ENCODE measurements at regions not wholly inside any gene's neighbourhood (a gene's known extent, or its start where the extent isn't known, plus 50 kb on each side); places are given as distances from the start of the nearest gene placed in this dataset.

- no peak for TF ChIP-seq SIN3A (IDR thresholded peaks at IDR 0.05; ENCODE audit: borderline replicate concordance, insufficient read depth, low read length)
- TF ChIP-seq REST (IDR thresholded peaks at IDR 0.05; ENCODE audit: insufficient read depth in 1 of 2, low read depth in 2 of 2, low read length in 2 of 2), result no peak
- no peak for TF ChIP-seq TAF1 (IDR thresholded peaks at IDR 0.05; ENCODE audit: borderline replicate concordance, insufficient read depth, low read length)
- TF ChIP-seq POLR2AphosphoS5 (IDR thresholded peaks at IDR 0.05; ENCODE audit: low read depth, low read length), result no peak
- TF ChIP-seq FOXP2 (optimal IDR thresholded peaks at IDR 0.05; ENCODE audit: borderline replicate concordance, extremely low read depth, extremely low read length, insufficient read depth), result no peak
Observed at GRCh38 chr2:122034344-122034743, 278.9 kb downstream of the TSN start.

- no peak for TF ChIP-seq TAF1 (IDR thresholded peaks at IDR 0.05; ENCODE audit: borderline replicate concordance, insufficient read depth, low read length)
- no peak for TF ChIP-seq SIN3A (IDR thresholded peaks at IDR 0.05; ENCODE audit: borderline replicate concordance, insufficient read depth, low read length)
- TF ChIP-seq FOXP2 (optimal IDR thresholded peaks at IDR 0.05; ENCODE audit: borderline replicate concordance, extremely low read depth, extremely low read length, insufficient read depth), result no peak
- no peak for TF ChIP-seq REST (IDR thresholded peaks at IDR 0.05; ENCODE audit: insufficient read depth in 1 of 2, low read depth in 2 of 2, low read length in 2 of 2)
- no peak for TF ChIP-seq POLR2AphosphoS5 (IDR thresholded peaks at IDR 0.05; ENCODE audit: low read depth, low read length)
Observed at GRCh38 chr2:122034777-122035176, 279.3 kb downstream of the TSN start.

- TF ChIP-seq TAF1 (IDR thresholded peaks at IDR 0.05; ENCODE audit: borderline replicate concordance, insufficient read depth, low read length), result no peak
- TF ChIP-seq POLR2AphosphoS5 (IDR thresholded peaks at IDR 0.05; ENCODE audit: low read depth, low read length), result no peak
- no peak for TF ChIP-seq SIN3A (IDR thresholded peaks at IDR 0.05; ENCODE audit: borderline replicate concordance, insufficient read depth, low read length)
- no peak for TF ChIP-seq FOXP2 (optimal IDR thresholded peaks at IDR 0.05; ENCODE audit: borderline replicate concordance, extremely low read depth, extremely low read length, insufficient read depth)
- TF ChIP-seq REST (IDR thresholded peaks at IDR 0.05; ENCODE audit: insufficient read depth in 1 of 2, low read depth in 2 of 2, low read length in 2 of 2), result no peak
Observed at GRCh38 chr2:122041455-122041854, 286.0 kb downstream of the TSN start.

GRCh38 chr2:122055521-122055931 is 300.1 kb downstream of the TSN start:
- no peak for TF ChIP-seq FOXP2 (optimal IDR thresholded peaks at IDR 0.05; ENCODE audit: borderline replicate concordance, extremely low read depth, extremely low read length, insufficient read depth)
- TF ChIP-seq POLR2AphosphoS5 (IDR thresholded peaks at IDR 0.05; ENCODE audit: low read depth, low read length), result no peak
- no peak for TF ChIP-seq REST (IDR thresholded peaks at IDR 0.05; ENCODE audit: insufficient read depth in 1 of 2, low read depth in 2 of 2, low read length in 2 of 2)
- TF ChIP-seq SIN3A (IDR thresholded peaks at IDR 0.05; ENCODE audit: borderline replicate concordance, insufficient read depth, low read length), result no peak
- TF ChIP-seq TAF1 (IDR thresholded peaks at IDR 0.05; ENCODE audit: borderline replicate concordance, insufficient read depth, low read length), result no peak

- TF ChIP-seq REST (IDR thresholded peaks at IDR 0.05; ENCODE audit: insufficient read depth in 1 of 2, low read depth in 2 of 2, low read length in 2 of 2) (no peak), SIN3A (IDR thresholded peaks at IDR 0.05; ENCODE audit: borderline replicate concordance, insufficient read depth, low read length) (no peak), TAF1 (IDR thresholded peaks at IDR 0.05; ENCODE audit: borderline replicate concordance, insufficient read depth, low read length) (no peak), FOXP2 (optimal IDR thresholded peaks at IDR 0.05; ENCODE audit: borderline replicate concordance, extremely low read depth, extremely low read length, insufficient read depth) (no peak), POLR2AphosphoS5 (IDR thresholded peaks at IDR 0.05; ENCODE audit: low read depth, low read length) (no peak)
Observed at GRCh38 chr2:122056853-122057252, 301.4 kb downstream of the TSN start.

Data from PFSK-1 (cell line).